ENCODE measurements at regions not wholly inside any gene's neighbourhood (a gene's known extent, or its start where the extent isn't known, plus 50 kb on each side); places are given as distances from the start of the nearest gene placed in this dataset.
"Not testable (repeated sequence)": the region's sequence is repeated elsewhere in the genome, so short reads cannot be mapped to it uniquely, and the experiment has no call there.

- Histone ChIP-seq H3K36me3 (no peaks in the 10 kb centered on the region), H3K4me3 (no peak overlapping the region), H3K27me3 (no peaks in the 10 kb centered on the region), H3K27ac (no peak overlapping the region), H3K4me1 (no peaks in the 10 kb centered on the region), H3K9me3 (no peaks in the 10 kb centered on the region)
- DNase-seq (no peak), ATAC-seq (no peak)
- intact Hi-C loops (cut with DNase I; ENCODE audit: low total_unique reads), result no loop called here
- TF ChIP-seq CTCF (IDR thresholded peaks at IDR 0.05 in 4 of 5, conservative IDR thresholded peaks at IDR 0.05 in 1 of 5), result no peak
- TF ChIP-seq POLR2A (IDR thresholded peaks at IDR 0.05), result no peak
- in situ Hi-C loops (cut with MboI; ENCODE audit: low sequenced_read_pairs in 4 of 4), result no loop called here
Observed at GRCh38 chr7:69440976-69441375, 157.3 kb upstream of the AUTS2 start.

- no peak overlapping the region for H3K27ac ChIP-seq
- TF ChIP-seq POLR2A (IDR thresholded peaks at IDR 0.05) (no peak), CTCF (IDR thresholded peaks at IDR 0.05 in 4 of 5, conservative IDR thresholded peaks at IDR 0.05 in 1 of 5) (no peak)
- no peaks in the 10 kb centered on the region for H3K9me3 ChIP-seq
- DNase-seq (no peak), ATAC-seq (no peak)
- no peaks in the 10 kb centered on the region for H3K36me3 ChIP-seq
- intact Hi-C loops (cut with DNase I; ENCODE audit: low total_unique reads), result no loop called here
- in situ Hi-C loops (cut with MboI; ENCODE audit: low sequenced_read_pairs in 4 of 4), result no loop called here
- H3K4me1 ChIP-seq, result no peaks in the 10 kb centered on the region
- H3K27me3 ChIP-seq, result no peaks in the 10 kb centered on the region
- no peak overlapping the region for H3K4me3 ChIP-seq
Observed at GRCh38 chr7:69443136-69443535, 155.1 kb upstream of the AUTS2 start.

- Histone ChIP-seq H3K4me3 (no peak overlapping the region), H3K4me1 (no peaks in the 10 kb centered on the region), H3K36me3 (no peaks in the 10 kb centered on the region), H3K27ac (no peak overlapping the region), H3K9me3 (no peaks in the 10 kb centered on the region), H3K27me3 (no peaks in the 10 kb centered on the region)
- TF ChIP-seq CTCF (IDR thresholded peaks at IDR 0.05 in 4 of 5, conservative IDR thresholded peaks at IDR 0.05 in 1 of 5) (no peak), POLR2A (IDR thresholded peaks at IDR 0.05) (no peak)
- in situ Hi-C loops (cut with MboI; ENCODE audit: low sequenced_read_pairs in 4 of 4), result no loop called here
- DNase-seq, result no peak
- no peak for ATAC-seq
- intact Hi-C loops (cut with DNase I; ENCODE audit: low total_unique reads), result no loop called here
Observed at GRCh38 chr7:69445541-69445940, 152.7 kb upstream of the AUTS2 start.

- not testable (repeated sequence) for ATAC-seq, H3K9me3 ChIP-seq
Observed at GRCh38 chr7:69446213-69446612, 152.1 kb upstream of the AUTS2 start.

GRCh38 chr7:69448071-69448470 is 150.2 kb upstream of the AUTS2 start:
- DNase-seq (no peak), ATAC-seq (no peak)
- intact Hi-C loops (cut with DNase I; ENCODE audit: low total_unique reads) (no loop called here), in situ Hi-C loops (cut with MboI; ENCODE audit: low sequenced_read_pairs in 4 of 4) (no loop called here)
- Histone ChIP-seq H3K27me3 (no peaks in the 10 kb centered on the region), H3K36me3 (no peaks in the 10 kb centered on the region), H3K27ac (no peak overlapping the region), H3K4me3 (no peak overlapping the region), H3K9me3 (no peaks in the 10 kb centered on the region), H3K4me1 (peaks cover 0 to 19% of the 10 kb centered on the region in 2 donors)
- TF ChIP-seq CTCF (IDR thresholded peaks at IDR 0.05 in 4 of 5, conservative IDR thresholded peaks at IDR 0.05 in 1 of 5), result no peak
- no peak for TF ChIP-seq POLR2A (IDR thresholded peaks at IDR 0.05)

More at GRCh38 chr7:69446213-69446612, 152.1 kb upstream of the AUTS2 start:
- in situ Hi-C loops (cut with MboI; ENCODE audit: low sequenced_read_pairs in 4 of 4); H3K27me3 ChIP-seq; H3K27ac ChIP-seq; H3K4me1 ChIP-seq; DNase-seq; intact Hi-C loops (cut with DNase I; ENCODE audit: low total_unique reads); H3K4me3 ChIP-seq; H3K36me3 ChIP-seq: not testable (repeated sequence)

Data from gastrocnemius medialis (tissue), 4 donors.